T-helper 2 cell (primary cell): ENCODE measurements at regions not wholly inside any gene's neighbourhood (a gene's known extent, or its start where the extent isn't known, plus 50 kb on each side); places are given as distances from the start of the nearest gene placed in this dataset.

Experiments
- DNase-seq, 5 experiments: peaks; one replicate each; pipeline versions ENCODE4 v3.0.0 to v3.0.0-alpha.2; 2012 to 2022

DNA sequence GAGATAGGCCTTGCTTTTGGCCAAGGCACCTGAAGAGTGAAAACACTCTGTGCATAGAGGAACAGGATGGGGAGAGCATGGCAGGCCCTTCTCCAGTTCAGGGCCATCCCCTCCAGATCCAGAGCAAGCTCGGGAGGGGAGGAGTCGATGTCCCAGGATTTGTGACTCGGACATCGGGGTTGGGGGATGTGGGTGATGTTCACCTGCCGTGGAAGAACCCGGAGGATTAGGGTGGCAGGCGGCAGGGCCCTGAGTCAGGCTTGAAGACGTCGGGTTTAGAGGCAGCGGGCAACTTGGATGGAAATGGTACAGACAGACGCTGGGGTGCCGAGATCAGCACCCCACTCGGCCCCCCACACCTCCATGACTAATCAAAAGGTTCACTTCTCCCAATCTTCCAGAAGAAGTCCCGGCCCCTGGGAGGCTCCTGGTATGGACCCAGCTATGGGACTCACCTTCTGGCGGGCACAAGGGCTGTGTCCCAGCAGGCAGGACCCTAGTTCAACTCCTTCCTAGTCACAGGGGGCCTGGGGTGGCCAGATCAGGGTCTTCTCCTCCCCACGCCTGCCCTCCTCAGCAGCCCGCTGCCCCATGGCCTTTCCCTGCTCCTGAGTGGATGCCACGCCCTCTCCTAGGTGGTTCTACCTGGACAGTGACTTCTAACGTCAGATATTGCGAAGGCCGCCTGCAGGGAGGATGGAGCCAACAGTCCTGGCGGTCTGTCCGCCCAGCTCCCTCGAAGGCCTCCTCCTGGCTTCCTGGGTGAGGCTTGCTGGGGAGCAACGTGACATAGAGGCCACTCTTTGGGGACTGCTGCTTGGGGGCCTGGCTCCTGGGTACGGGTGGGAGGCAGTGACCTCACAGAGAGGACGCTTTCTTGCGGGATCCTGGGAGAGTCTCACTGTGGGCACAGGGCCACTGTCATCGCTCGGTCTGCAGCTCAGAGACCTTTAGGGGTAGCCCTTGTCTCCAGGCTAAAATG lies 792.5 kb downstream of the BRD1 start:
- no peak for DNase-seq

DNA sequence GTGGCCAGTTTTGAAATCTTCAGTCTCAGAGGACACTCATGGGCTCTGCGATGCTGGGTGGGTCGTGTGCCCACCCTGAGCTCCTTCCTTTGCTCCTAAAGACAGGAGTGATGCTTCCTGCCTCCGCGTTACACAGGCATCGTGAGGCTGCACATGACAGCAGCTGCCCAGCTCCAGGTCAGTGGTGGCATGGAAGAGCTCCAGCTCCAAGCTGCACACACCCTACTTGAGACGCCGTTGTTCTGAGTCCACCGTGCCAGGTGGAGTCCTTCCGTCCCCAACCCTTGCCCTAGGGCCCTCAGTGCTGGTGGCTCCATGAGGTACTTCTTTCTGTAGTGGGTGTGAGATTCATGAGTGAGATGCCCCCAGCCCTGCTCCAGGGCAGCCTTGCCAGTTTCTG lies 794.1 kb downstream of the BRD1 start:
- no peak for DNase-seq

DNA sequence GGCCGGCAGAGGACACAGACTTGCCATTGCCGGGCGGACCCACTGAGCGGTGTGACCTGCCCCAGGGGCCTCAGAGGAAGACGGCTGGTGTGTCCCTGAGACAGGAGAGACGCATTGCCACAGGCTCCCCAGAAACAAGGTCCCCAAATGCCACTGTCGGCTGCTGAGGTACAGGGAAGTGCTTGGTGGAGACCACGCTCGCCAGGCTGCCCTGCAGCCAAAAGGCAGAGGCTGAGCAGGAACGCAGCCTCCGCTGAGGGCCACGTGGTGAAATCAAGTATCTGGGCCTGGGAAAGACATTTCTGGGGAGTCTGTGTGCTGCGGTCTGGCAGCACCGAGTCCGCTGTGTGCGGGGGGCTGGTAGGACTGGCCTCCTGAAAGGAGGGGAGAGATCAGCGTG lies 794.9 kb downstream of the BRD1 start:
- DNase-seq = no peak

DNA sequence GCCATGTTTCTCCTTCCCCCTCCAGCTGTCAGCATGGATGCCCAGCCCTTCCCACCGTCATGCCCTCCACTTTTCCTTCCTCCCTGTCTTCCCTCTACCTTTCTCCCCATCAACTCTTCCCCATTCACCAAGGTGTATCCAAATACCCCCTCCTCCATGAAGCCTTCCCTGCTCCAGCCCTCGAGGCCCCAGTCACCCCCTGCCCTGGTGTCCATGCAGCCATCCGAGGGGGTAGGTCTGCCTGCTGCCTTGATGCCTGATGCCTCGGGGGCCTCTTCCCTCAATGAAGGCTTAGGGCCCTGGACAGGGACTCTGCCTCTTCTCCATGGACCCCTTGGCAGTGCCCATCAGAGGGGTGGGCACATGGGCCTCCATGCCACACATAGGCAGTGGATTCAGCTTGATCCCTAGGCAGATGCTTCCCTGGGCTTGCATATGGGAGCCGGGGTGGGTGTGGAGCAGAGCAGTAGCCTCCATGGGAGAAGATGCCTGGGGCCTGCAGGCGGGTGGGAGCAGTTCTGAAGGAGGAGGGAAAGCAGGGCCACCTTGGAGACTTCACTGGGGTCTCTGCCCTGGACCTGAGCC lies 795.8 kb downstream of the BRD1 start:
- no peak for DNase-seq

- no peak for DNase-seq
Observed at GRCh38 chr22:49028111-49028510, 799.6 kb downstream of the BRD1 start.

GRCh38 chr22:49027368-49027670 lies 800.4 kb downstream of the BRD1 start:
- no peak for DNase-seq

DNA sequence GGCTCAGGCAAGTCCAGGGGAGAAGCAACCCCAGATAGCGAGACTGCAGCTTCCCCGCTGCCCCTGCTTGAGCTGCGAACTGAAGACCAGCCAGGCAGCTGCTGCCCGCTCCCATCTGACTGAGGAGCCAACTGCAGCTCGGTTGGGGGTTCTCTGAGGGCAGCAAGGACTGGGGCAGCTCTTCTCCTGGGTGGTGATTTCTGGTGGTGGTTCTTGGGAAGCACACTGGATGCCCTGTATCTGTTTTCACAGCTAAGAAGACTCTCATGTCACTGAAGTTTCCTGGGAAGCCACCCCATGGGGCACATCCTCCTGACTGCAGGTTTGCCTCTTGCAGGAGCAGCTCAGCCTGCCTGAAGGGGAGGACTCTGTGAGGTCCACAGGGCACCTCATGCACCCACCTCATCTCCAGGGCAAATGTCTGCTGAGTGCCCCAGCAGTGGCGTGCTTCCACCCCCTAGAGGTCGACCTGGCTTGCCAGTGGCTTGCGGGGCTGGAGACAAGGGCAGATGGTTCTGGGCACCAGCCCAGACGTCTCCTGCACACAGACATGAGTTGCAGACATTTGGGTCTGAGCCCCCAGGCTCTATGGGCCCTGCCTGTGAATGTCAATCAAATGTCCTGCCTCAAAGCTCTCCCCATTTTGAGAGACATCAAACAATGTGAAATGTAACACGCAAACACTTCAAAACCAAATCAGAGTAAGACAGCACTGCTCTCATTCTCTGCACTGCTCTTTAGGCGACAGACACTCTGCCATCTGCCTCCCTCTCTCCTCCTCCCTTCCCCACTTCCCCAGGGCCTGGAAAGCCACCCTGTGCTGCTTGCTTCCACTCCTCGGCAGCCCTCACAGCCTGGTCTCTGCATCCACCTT lies 800.9 kb downstream of the BRD1 start:
- no peak for DNase-seq

- DNase-seq = no peak
Observed at GRCh38 chr22:49025791-49026493, 801.7 kb downstream of the BRD1 start.

- no peak for DNase-seq
Observed at GRCh38 chr22:49024775-49025440, 802.8 kb downstream of the BRD1 start.

- DNase-seq = no peak
Observed at GRCh38 chr22:49023879-49024774, 803.5 kb downstream of the BRD1 start.

DNA sequence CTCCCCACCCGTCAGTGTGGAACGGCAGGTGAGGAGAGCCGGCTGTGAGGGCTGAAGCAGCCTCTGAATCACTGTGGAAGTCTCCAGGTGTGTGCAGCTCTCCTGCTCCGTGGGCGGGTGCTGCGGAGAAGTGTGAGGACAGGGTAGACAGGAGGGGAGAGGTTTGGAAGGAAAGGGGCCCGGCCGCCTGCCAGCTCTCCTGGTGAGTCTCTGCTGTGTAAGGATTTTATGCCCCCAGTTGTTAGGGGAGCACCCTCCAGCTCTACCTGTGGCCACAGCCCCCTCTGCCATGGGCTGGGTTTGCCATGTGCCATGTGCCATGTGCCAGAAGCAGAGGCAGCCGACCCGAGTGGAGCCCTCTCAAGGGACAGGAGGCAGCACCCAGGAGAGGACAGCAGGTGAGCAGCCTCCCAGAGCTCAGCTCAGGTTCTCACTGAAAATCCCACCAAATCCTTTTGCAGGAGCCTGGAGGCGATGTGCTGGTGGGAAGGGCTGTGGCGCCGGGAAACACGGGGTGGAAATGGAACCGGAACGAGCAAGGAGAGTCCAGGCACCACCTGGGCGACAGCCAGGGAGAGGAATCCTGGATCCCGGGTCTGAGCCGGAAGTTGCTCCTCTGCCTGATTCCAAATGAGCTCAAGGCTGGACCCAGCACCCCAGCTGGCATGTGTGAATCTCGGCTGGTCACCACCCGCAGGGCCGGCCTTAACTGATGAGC lies 804.4 kb downstream of the BRD1 start:
- DNase-seq = no peak

- DNase-seq = no peak
Observed at GRCh38 chr22:49022816-49023160, 804.9 kb downstream of the BRD1 start.

DNA sequence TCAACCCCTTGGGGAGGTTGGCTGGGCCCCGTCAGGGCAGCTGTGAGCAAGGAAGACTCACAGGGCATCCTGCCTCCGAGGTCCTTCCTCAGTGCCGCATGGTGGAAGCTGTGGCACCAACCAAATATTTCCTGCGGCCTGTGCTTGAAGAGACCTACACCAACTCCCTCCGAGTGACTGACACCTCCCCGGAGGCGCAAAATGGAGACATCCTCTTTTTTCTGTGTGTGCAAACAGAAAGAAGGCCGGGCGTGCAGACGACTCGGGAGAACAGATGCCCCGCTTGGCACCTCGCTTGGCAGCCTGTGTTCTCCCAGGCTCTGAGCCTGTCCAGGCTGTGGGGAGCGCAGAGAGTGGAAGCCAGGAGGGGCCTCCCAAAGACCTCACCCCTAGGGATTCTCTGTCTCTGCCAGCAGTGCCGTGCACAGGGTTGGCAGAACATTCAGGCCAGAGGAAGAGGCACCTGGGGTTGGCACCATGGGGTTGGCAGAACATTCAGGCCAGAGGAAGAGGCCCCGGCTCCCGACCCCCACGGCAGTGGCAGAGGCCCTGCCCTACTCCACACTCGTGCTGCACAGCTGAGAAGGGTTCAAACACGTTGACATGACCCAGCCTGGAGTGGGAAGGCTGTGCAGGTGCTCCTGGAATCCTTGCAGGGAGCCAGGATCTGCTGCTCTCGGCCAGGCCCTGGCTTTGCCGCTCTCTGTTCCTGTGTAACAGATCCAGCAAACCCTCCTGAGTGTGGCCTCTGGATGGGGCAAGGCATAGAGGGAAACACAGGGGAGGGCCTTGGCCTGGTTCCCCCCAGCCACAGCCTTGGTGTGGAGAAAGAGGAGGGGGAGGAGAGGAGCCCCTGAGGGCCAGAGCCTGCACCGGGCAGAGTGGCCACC lies 805.5 kb downstream of the BRD1 start:
- DNase-seq = no peak

GRCh38 chr22:49021131-49021925 lies 806.3 kb downstream of the BRD1 start:
- no peak for DNase-seq

- DNase-seq = no peak
Observed at GRCh38 chr22:49019737-49020713, 807.6 kb downstream of the BRD1 start.

GRCh38 chr22:49018601-49019000 lies 809.1 kb downstream of the BRD1 start:
- no peak for DNase-seq
